Thyroid gland (tissue), 4 donors: ENCODE measurements at regions not wholly inside any gene's neighbourhood (a gene's known extent, or its start where the extent isn't known, plus 50 kb on each side); places are given as distances from the start of the nearest gene placed in this dataset.

Source experiments
- DNase-seq, 2 donors: peaks; one replicate each; pipeline ENCODE4 v3.0.0-alpha.2; 2019
- H3K27ac ChIP-seq, 3 donors: fragments of 200-600 bp; sonication (generic); 1 replicate in 2 of 3; 2 replicates in 1 of 3; pipeline ENCODE4 v1.5.1; 2016 to 2019; ENCODE audit warnings: mild to moderate bottlenecking in 1 of 3, moderate library complexity in 1 of 3
- H3K27me3 ChIP-seq: fragments of 200-600 bp; sonication (generic); one replicate; pipeline ENCODE4 v1.5.1; 2019
- H3K36me3 ChIP-seq, 2 donors: fragments of 200-600 bp; sonication (generic); one replicate each; pipeline ENCODE4 v1.5.1; 2016 to 2019
- H3K4me1 ChIP-seq, 2 donors: fragments of 200-600 bp; sonication (generic); one replicate each; pipeline ENCODE4 v1.5.1; 2017 to 2019
- H3K4me3 ChIP-seq, 3 donors: fragments of 200-600 bp; sonication (generic); replicated peaks in 1 of 3; 1 replicate in 2 of 3; 2 replicates in 1 of 3; pipeline ENCODE4 v1.5.1; 2016; ENCODE audit warnings: mild to moderate bottlenecking in 1 of 3
- H3K9me3 ChIP-seq: fragments of 200-600 bp; sonication (generic); one replicate; pipeline ENCODE4 v1.5.1; 2017
- POLR2A ChIP-seq, 2 donors: fragments of 450-650 bp; IDR thresholded peaks; one replicate each; pipeline ENCODE4 v1.6.1; 2017; ENCODE audit warnings: antibody characterized with exemption in 2 of 2, mild to moderate bottlenecking in 2 of 2, moderate library complexity in 1 of 2
- WGBS, 2 donors: methylation state at CpG; one replicate each; pipeline ENCODE4 v1.1.5; 2017; 5-methylcytosine and 5-hydroxymethylcytosine counted together
- intact Hi-C: fragments of 100-400 bp; cut with DNase I; formaldehyde crosslinking; loops from one replicate; pipeline ENCODE4 v1.15.1; 2023
- TF ChIP-seq, protein P1 (sequence below), 6 experiments: fragments of 200-600 bp in 3 of 6; fragments of 450-650 bp in 3 of 6; sonication (generic) in 3 of 6; IDR thresholded peaks; one replicate each; pipeline ENCODE4 v1.5.1; 2016 to 2019; ENCODE audit warnings: antibody characterized with exemption in 6 of 6, mild to moderate bottlenecking in 2 of 6, inconsistent platforms in 1 of 6, moderate library complexity in 1 of 6

DNA sequence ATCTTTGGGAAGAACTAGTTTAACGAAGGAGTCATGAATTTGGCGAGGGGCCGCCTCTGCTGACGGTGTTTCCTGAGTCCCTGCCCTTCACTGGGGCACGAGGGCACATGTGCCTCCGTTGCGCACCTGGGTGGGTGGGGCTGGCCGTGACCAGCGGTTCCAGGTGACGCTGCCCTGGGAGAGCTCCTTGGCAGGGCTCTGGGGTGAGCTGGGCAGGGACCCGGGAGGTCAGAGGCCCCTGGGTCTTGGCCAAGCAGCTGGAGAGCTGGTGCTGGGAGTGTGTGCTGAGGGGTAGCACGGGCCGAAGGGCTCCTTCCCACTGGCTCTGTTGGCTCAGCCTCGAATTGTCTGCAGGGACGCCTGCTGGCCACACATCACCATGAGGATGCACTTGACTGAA lies 104.6 kb downstream of the RTP5 start:
- 93% methylated on average over 3 to 10 of the region's 15 CpGs for WGBS, 2 donors
- H3K36me3 ChIP-seq: peaks cover 0 to 6% of the 10 kb centered on the region in 2 donors

DNA sequence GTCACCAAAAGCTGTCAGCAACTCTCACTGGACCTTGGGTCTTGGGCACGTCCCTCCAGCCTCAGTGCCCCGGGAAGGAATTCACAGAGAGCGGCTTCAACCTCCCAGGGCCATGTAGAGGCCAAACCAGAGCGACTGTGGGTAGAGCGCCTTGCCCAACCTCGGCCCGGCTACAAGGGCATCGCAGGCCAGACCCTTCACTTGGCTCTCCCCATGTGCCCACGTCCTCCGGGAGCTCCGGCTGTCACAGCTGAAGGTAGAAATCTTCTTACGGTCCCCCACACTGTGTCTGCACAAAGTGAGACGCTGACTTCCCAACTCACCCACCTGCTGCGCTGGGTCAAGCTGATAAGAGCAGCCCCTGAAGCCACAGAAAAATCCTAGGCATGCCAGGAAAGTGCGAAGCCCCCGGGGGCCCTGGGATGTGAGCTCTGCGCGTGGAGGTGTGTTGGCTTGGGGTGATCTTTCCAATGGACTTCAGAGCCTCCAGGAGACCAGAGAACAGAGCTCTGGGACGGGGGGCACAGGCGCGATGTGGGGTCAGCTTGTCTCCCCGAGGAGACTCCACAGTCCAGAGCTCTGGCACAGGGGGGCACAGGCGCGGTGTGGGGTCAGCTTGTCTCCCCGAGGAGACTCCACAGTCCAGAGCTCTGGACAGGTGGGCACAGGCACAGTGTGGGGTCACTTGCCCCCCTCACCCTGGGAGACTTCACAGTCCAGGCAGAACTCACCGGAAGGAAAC lies 105.5 kb downstream of the RTP5 start:
- TF ChIP-seq, protein P1, sequence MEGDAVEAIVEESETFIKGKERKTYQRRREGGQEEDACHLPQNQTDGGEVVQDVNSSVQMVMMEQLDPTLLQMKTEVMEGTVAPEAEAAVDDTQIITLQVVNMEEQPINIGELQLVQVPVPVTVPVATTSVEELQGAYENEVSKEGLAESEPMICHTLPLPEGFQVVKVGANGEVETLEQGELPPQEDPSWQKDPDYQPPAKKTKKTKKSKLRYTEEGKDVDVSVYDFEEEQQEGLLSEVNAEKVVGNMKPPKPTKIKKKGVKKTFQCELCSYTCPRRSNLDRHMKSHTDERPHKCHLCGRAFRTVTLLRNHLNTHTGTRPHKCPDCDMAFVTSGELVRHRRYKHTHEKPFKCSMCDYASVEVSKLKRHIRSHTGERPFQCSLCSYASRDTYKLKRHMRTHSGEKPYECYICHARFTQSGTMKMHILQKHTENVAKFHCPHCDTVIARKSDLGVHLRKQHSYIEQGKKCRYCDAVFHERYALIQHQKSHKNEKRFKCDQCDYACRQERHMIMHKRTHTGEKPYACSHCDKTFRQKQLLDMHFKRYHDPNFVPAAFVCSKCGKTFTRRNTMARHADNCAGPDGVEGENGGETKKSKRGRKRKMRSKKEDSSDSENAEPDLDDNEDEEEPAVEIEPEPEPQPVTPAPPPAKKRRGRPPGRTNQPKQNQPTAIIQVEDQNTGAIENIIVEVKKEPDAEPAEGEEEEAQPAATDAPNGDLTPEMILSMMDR (IDR thresholded peaks at IDR 0.05): no peak
- no peak for TF ChIP-seq POLR2A (IDR thresholded peaks at IDR 0.05)
- Histone ChIP-seq H3K9me3 (no peaks in the 10 kb centered on the region), H3K4me1 (no peaks in the 10 kb centered on the region), H3K27ac (no peak overlapping the region), H3K36me3 (peaks cover 0 to 6% of the 10 kb centered on the region in 2 donors), H3K4me3 (no peak overlapping the region), H3K27me3 (no peaks in the 10 kb centered on the region)
- no peak for DNase-seq
- 79 to 91% methylated on average over 10 to 23 of the region's 26 CpGs for WGBS, 2 donors
- intact Hi-C loops: no loop called here

More for the DNA sequence above, 104.6 kb downstream of the RTP5 start:
- H3K27me3 ChIP-seq: no peaks in the 10 kb centered on the region
- TF ChIP-seq POLR2A (IDR thresholded peaks at IDR 0.05): no peak
- TF ChIP-seq, protein P1 (IDR thresholded peaks at IDR 0.05): no peak
- no peaks in the 10 kb centered on the region for H3K4me1 ChIP-seq
- H3K4me3 ChIP-seq: no peak overlapping the region
- H3K27ac ChIP-seq: no peak overlapping the region
- H3K9me3 ChIP-seq: no peaks in the 10 kb centered on the region
- DNase-seq: no peak
- intact Hi-C loops: no loop called here

- TF ChIP-seq, protein P1 (IDR thresholded peaks at IDR 0.05): no peak
- TF ChIP-seq POLR2A (IDR thresholded peaks at IDR 0.05): no peak
These were observed 106.2 kb downstream of the RTP5 start for GRCh38 chr2:241975593-241976284.

GRCh38 chr2:241976296-241976695 lies 106.8 kb downstream of the RTP5 start:
- no peaks in the 10 kb centered on the region for H3K4me1 ChIP-seq
- peaks cover 0 to 6% of the 10 kb centered on the region in 2 donors for H3K36me3 ChIP-seq
- DNase-seq: no peak
- H3K27ac ChIP-seq: no peak overlapping the region
- H3K27me3 ChIP-seq: no peaks in the 10 kb centered on the region
- TF ChIP-seq, protein P1 (IDR thresholded peaks at IDR 0.05): no peak
- no peak for TF ChIP-seq POLR2A (IDR thresholded peaks at IDR 0.05)
- intact Hi-C loops: no loop called here
- no peaks in the 10 kb centered on the region for H3K9me3 ChIP-seq
- WGBS, 2 donors: 81 to 85% methylated on average over 12 of the region's 12 CpGs
- no peak overlapping the region for H3K4me3 ChIP-seq

More at GRCh38 chr2:241975593-241976284, 106.2 kb downstream of the RTP5 start:
- H3K9me3 ChIP-seq: no peaks in the 10 kb centered on the region
- no peak overlapping the region for H3K27ac ChIP-seq
- no peak for DNase-seq
- no peaks in the 10 kb centered on the region for H3K4me1 ChIP-seq
- H3K36me3 ChIP-seq: peaks cover 0 to 6% of the 10 kb centered on the region in 2 donors
- 56 to 75% methylated on average over 9 of the region's 9 CpGs for WGBS, 2 donors
- intact Hi-C loops: no loop called here
- no peaks in the 10 kb centered on the region for H3K27me3 ChIP-seq
- no peak overlapping the region for H3K4me3 ChIP-seq
